Neural cell (in vitro differentiated cells): ENCODE measurements at regions not wholly inside any gene's neighbourhood (a gene's known extent, or its start where the extent isn't known, plus 50 kb on each side); places are given as distances from the start of the nearest gene placed in this dataset.

ENCODE experiments used
- H2AFZ ChIP-seq: fragments of 200-600, 300-800 bp; sonication (generic), shearing (Covaris generic); 2 replicates; pipeline ENCODE4 v1.6.0; 2014; ENCODE audit warnings: low read depth, mild to moderate bottlenecking, antibody characterized with exemption, low read length, moderate library complexity
- H3F3A ChIP-seq: fragments of 200-600 bp; shearing (Covaris generic); 2 replicates; pipeline ENCODE4 v1.6.1; 2016; ENCODE audit warnings: mild to moderate bottlenecking, moderate library complexity, mixed read lengths, antibody characterized with exemption, low read length; ENCODE audit not compliant: insufficient read depth, poor library complexity, severe bottlenecking
- H3K27ac ChIP-seq: fragments of 200-600, 300-800 bp; sonication (generic), shearing (Covaris generic); 2 replicates; pipeline ENCODE4 v1.5.1; 2014; ENCODE audit warnings: mild to moderate bottlenecking, low read length, moderate library complexity
- H3K27me3 ChIP-seq: fragments of 300-800, 200-600 bp; sonication (generic), shearing (Covaris generic); 2 replicates; pipeline ENCODE4 v1.6.0; 2014; ENCODE audit warnings: mild to moderate bottlenecking, low read depth, low read length, moderate library complexity; ENCODE audit not compliant: insufficient read depth
- H3K36me3 ChIP-seq: fragments of 300-800, 200-600 bp; sonication (generic), shearing (Covaris generic); 2 replicates; pipeline ENCODE4 v1.5.1; 2014; ENCODE audit warnings: mild to moderate bottlenecking, antibody characterized with exemption, low read length, moderate library complexity; ENCODE audit not compliant: insufficient read depth
- H3K4me2 ChIP-seq: fragments of 300-800, 200-600 bp; sonication (generic), shearing (Covaris generic); 2 replicates; pipeline ENCODE4 v1.6.0; 2014; ENCODE audit warnings: mild to moderate bottlenecking, low read length
- H3K4me3 ChIP-seq: fragments of 300-800, 200-600 bp; sonication (generic), shearing (Covaris generic); 2 replicates; pipeline ENCODE4 v1.5.1; 2014; ENCODE audit warnings: mild to moderate bottlenecking, low read length, moderate library complexity
- H3K79me2 ChIP-seq: fragments of 200-600 bp; shearing (Covaris generic); replicated peaks from 2 replicates; pipeline ENCODE4 v1.6.0; 2014; ENCODE audit warnings: mild to moderate bottlenecking, low read length, moderate library complexity; ENCODE audit not compliant: insufficient read depth
- H3K9ac ChIP-seq: fragments of 300-800, 200-600 bp; sonication (generic), shearing (Covaris generic); 2 replicates; pipeline ENCODE4 v1.6.1; 2016; ENCODE audit warnings: mild to moderate bottlenecking, low read length, mixed read lengths
- H3K9me2 ChIP-seq: fragments of 200-600 bp; shearing (Covaris generic); 2 replicates; pipeline ENCODE4 v1.6.1; 2016; ENCODE audit warnings: mild to moderate bottlenecking, low read length, mixed read lengths; ENCODE audit not compliant: insufficient read depth
- H3K9me3 ChIP-seq: fragments of 200-600, 300-800 bp; sonication (generic), shearing (Covaris generic); 2 replicates; pipeline ENCODE4 v1.6.1; 2016; ENCODE audit warnings: mild to moderate bottlenecking, mixed run types, low read length, moderate library complexity, mixed read lengths
- H4K20me1 ChIP-seq: fragments of 200-600 bp; shearing (Covaris generic); 2 replicates; pipeline ENCODE4 v1.6.1; 2016; ENCODE audit warnings: mild to moderate bottlenecking, mixed run types; ENCODE audit not compliant: insufficient read depth
- CTCF ChIP-seq: fragments of 450-650 bp; IDR thresholded peaks from 2 replicates; pipeline ENCODE4 v1.5.1; 2014; ENCODE audit warnings: antibody characterized with exemption, mild to moderate bottlenecking, moderate library complexity; ENCODE audit not compliant: poor library complexity, severe bottlenecking
- EP300 ChIP-seq: fragments of 450-650 bp; conservative IDR thresholded peaks from 2 replicates; pipeline ENCODE4 v1.6.1; 2014; ENCODE audit warnings: antibody characterized with exemption, mild to moderate bottlenecking, moderate library complexity; ENCODE audit not compliant: poor library complexity, severe bottlenecking
- EZH2 ChIP-seq: fragments of 200-600, 300-800 bp; shearing (Covaris generic), sonication (generic); IDR thresholded peaks from 2 replicates; pipeline ENCODE4 v1.6.1; 2014; ENCODE audit warnings: antibody characterized with exemption, low read length, borderline replicate concordance, mild to moderate bottlenecking; ENCODE audit not compliant: insufficient read depth, poor library complexity, severe bottlenecking
- MXI1 ChIP-seq: fragments of 450-650 bp; conservative IDR thresholded peaks from 2 replicates; pipeline ENCODE4 v1.6.1; 2014; ENCODE audit warnings: antibody characterized with exemption, mild to moderate bottlenecking; ENCODE audit not compliant: poor library complexity, severe bottlenecking
- POLR2AphosphoS5 ChIP-seq: IDR thresholded peaks from 2 replicates; pipeline ENCODE4 v1.6.1; 2012
- RAD21 ChIP-seq: fragments of 450-650 bp; conservative IDR thresholded peaks from 2 replicates; pipeline ENCODE4 v1.6.1; 2014; ENCODE audit warnings: antibody characterized with exemption, mild to moderate bottlenecking, moderate library complexity
- REST ChIP-seq: IDR thresholded peaks from 2 replicates; pipeline ENCODE4 v1.6.1; 2012; ENCODE audit warnings: borderline replicate concordance
- SMC3 ChIP-seq: fragments of 450-650 bp; conservative IDR thresholded peaks from 2 replicates; pipeline ENCODE4 v1.6.1; 2014; ENCODE audit warnings: antibody characterized with exemption, mild to moderate bottlenecking, moderate library complexity; ENCODE audit not compliant: poor library complexity
- TAF1 ChIP-seq: IDR thresholded peaks from 2 replicates; pipeline ENCODE4 v1.6.1; 2012; ENCODE audit warnings: low read depth

GRCh38 chr18:43563780-43564179 is 286.5 kb upstream of the SYT4 start:
- peak overlapping the region; percentile 54 for H2AFZ ChIP-seq
- H3K9me3 ChIP-seq: no peaks in the 10 kb centered on the region
- no peaks in the 10 kb centered on the region for H3K36me3 ChIP-seq
- TF ChIP-seq EZH2 (no peak), CTCF (peak; percentile 91), SMC3 (peak; percentile 96), RAD21 (peak; percentile 94)
- H3K4me3 ChIP-seq: no peak overlapping the region
- H3F3A ChIP-seq: no peaks in the 10 kb centered on the region
- no peaks in the 10 kb centered on the region for H3K9me2 ChIP-seq
- H3K27ac ChIP-seq: peak overlapping the region; percentile 53
- no peaks in the 10 kb centered on the region for H4K20me1 ChIP-seq
- no peaks in the 10 kb centered on the region for H3K79me2 ChIP-seq
- H3K9ac ChIP-seq: no peak overlapping the region
- H3K4me2 ChIP-seq: no peak overlapping the region
- no peaks in the 10 kb centered on the region for H3K27me3 ChIP-seq

- H3K4me3 ChIP-seq: no peak overlapping the region
- no peak overlapping the region for H3K27ac ChIP-seq
- H3K79me2 ChIP-seq: no peaks in the 10 kb centered on the region
- H3K27me3 ChIP-seq: no peaks in the 10 kb centered on the region
- H3K36me3 ChIP-seq: no peaks in the 10 kb centered on the region
- H3K9me3 ChIP-seq: no peaks in the 10 kb centered on the region
- no peak for TF ChIP-seq RAD21
- no peak for TF ChIP-seq SMC3
- no peak for TF ChIP-seq CTCF
- TF ChIP-seq EZH2: no peak
- TF ChIP-seq EP300: no peak
- TF ChIP-seq MXI1: no peak
- no peak for TF ChIP-seq REST
- no peak for TF ChIP-seq POLR2AphosphoS5
- TF ChIP-seq TAF1: no peak
- no peak overlapping the region for H3K9ac ChIP-seq
- no peaks in the 10 kb centered on the region for H3F3A ChIP-seq
- H2AFZ ChIP-seq: no peak overlapping the region
- no peaks in the 10 kb centered on the region for H4K20me1 ChIP-seq
- no peak overlapping the region for H3K4me2 ChIP-seq
- H3K9me2 ChIP-seq: no peaks in the 10 kb centered on the region
Observed at GRCh38 chr18:43570593-43570992, 293.3 kb upstream of the SYT4 start.
